Spleen (tissue), 7 donors: ENCODE measurements at regions not wholly inside any gene's neighbourhood (a gene's known extent, or its start where the extent isn't known, plus 50 kb on each side); places are given as distances from the start of the nearest gene placed in this dataset.
"Not testable (repeated sequence)": the region's sequence is repeated elsewhere in the genome, so short reads cannot be mapped to it uniquely, and the experiment has no call there.

Experiments used
- CTCF ChIP-seq, 11 experiments: fragments of 200-600 bp in 7 of 11; fragments of 450-650 bp in 4 of 11; sonication (generic) in 4 of 11; IDR thresholded peaks in 8 of 11; conservative IDR thresholded peaks in 3 of 11; 1 replicate in 7 of 11; 2 replicates in 4 of 11; pipeline versions ENCODE4 v1.4.0 to v1.8.0; 2016 to 2021; ENCODE audit warnings: antibody characterized with exemption in 11 of 11, inconsistent platforms in 4 of 11, mild to moderate bottlenecking in 1 of 11
- POLR2AphosphoS5 ChIP-seq, 3 donors: sonication (generic); formaldehyde crosslinking; IDR thresholded peaks; one replicate each; pipeline ENCODE4 v1.5.1; 2017; ENCODE audit warnings: antibody characterized with exemption in 3 of 3
- donor health status: DM: no; HTN: no; CAD: no; lungs with moderate emphysema.
- donor health status: DM: no; HTN: no; CAD: no.
- donor health status: DM: no; HTN: no; CAD: no.

DNA sequence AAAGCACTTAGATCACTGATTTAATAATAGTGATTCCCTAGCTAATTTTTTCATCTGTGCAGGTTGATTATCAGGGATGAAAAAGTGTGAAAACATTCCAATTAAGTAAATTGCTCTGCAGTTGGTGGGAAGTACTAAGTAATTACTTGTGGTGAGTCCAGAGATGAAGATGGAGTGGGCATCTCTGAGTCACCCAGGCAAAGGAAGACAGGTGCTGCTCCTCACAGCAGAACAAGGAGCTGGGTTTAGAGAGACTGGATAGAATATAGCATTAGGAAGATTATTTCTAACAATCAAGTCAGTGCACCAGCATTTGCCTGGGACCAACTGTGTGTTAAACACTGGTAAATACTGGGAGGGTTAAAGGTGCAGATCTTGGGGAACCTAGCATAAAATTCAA is 228.3 kb downstream of the SPATA31A7 start:
- TF ChIP-seq CTCF (IDR thresholded peaks at IDR 0.05 in 8 of 11, conservative IDR thresholded peaks at IDR 0.05 in 3 of 11); POLR2AphosphoS5 (IDR thresholded peaks at IDR 0.05): not testable (repeated sequence)
